ENCODE measurements at regions not wholly inside any gene's neighbourhood (a gene's known extent, or its start where the extent isn't known, plus 50 kb on each side); places are given as distances from the start of the nearest gene placed in this dataset.

DNA sequence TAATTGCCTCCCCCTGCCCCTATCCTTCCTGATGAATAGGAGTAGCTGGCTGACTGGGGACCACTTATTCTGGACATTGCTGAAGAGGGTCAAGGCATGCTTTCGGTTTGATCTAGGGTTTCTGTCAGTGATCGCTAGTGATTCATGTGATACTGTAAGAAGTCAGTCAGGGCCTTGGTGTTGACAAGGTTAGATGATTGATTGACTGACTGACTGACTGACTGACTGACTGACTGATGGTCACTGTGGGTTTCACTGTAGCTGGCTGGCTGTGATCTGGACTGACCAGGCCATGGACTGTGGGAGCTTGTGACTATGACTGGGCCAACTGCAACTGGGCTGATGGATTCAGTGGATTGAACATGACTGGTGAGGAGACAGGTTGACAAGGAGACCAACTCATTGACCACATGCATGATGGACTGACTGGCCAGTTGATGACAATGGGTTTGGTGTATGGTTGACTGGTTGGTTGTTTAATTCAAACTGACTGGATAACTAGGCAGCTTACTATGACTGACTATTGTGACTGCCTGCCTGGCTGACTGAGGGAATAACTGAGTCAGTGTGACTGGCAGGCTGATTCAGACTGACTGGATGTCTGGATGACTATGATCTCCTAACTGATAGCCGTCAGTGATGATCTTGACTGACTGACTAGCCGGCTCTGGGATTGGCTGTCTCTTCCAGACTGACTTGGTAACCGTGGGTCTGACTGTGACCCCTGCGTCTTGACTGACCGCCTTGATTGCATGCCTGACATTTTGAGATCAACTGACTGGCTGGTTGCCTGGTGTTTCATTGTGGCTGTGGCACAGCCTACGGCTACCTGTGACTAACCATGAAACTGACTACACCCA is 509.9 kb downstream of the SHQ1 start:
- peak; percentile 76 for DNase-seq

DNA sequence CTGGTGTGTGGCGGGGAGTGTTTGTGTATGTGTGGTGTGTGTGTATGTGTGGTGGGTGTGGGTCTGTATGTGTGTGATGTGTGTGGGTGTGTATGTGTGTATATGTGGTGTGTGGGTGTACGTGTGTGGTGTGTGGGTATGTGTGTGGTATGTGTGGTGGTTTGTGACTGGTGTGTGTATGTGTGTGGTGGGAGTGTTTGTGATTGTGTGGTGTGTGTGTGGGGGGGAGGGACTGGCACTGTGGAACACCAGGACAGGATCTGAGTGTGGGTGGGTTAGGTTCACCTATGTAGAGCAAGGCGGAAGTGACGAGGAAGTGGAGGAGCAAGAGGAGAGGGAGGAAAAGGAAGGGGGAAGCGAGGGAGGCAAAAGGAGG is 510.8 kb downstream of the SHQ1 start:
- DNase-seq, result peak; percentile 16

DNA sequence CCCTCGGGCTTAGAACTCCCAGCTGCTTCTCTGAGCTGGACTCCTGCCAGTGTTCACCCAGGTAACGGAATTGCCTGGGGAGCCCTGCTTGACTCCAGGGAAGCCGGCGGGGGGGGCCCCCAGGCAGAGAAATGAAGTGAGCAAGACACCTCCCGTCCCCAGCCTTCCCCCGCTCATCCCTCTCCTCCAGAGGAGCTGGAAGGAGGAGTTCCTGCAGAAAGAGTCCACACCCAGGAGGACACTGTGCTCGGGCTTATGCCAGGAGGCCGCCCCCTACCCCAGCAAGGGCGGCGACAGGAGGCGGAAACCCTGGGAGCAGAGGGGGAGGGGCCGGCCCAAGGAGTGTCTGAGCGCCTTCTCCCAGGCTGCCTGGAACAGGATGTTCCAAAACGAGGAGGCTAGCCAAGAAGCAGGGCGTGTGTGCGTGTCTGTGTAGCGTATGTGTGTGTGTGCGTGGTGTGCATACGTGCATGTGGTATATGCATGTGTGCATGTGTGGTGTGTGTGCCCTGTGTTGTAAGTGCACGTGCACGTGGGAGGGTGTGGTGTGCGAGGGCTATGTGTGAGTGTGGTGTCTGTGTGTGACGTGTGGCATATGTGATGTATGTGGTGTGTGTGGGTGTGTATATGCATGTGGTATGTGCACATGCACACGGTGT is 511.3 kb downstream of the SHQ1 start:
- DNase-seq, result no peak

DNA sequence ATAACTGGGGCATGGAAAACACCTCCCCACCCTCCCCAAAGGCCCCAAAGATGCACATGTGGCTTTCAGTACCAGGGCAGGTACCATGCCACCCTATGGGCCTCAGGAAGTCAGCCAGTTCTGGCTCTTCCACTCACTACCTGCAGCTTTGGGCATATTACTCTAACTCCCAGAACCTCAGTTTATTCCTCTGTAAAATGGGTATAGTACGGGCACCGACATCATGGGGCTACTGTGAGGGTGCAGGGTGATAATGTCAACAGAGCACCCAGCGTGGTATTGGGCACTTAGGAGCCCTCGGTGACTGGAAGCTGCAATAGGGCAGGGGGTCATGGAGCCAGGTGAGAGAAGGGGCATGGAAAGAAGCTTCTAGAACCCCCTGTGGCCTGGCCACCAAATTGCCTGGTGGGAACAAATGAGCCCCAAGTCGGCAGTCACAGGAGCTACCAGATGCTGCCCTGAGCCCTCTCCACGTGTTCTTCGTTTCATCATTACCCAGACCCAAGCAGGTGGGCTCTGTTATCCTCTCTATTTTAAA is 512.1 kb downstream of the SHQ1 start:
- DNase-seq, result no peak

DNA sequence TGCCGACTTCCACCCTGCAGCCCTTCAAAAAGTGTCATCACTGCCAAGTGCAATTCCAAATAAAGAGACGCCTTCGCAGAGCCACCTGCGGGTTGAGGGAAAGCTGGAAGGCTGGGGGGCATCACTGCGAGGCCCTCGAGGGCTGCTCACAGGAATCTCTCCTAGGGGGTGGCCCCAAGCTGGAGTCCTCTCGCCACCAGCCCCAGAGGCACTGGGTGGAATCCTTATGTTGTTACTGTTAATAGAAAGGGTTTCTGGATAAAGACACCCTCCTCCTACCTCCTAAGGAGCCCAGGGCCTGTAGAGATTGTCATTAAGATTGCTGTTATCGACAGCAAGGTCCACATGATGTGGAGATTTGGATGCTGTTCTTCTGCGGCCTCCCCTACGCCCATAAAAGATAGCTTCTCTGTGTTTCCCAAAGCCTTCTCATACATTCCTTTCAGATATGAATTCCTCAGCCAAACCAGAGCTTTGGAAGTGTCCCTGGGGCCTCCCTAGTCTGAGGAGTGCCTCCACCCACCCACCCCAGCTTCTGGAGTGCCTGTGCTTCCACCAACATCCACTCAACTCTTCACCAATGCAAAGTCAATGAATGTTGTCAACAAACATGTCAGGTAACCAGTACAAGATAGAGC is 512.7 kb downstream of the SHQ1 start:
- DNase-seq, result no peak

DNA sequence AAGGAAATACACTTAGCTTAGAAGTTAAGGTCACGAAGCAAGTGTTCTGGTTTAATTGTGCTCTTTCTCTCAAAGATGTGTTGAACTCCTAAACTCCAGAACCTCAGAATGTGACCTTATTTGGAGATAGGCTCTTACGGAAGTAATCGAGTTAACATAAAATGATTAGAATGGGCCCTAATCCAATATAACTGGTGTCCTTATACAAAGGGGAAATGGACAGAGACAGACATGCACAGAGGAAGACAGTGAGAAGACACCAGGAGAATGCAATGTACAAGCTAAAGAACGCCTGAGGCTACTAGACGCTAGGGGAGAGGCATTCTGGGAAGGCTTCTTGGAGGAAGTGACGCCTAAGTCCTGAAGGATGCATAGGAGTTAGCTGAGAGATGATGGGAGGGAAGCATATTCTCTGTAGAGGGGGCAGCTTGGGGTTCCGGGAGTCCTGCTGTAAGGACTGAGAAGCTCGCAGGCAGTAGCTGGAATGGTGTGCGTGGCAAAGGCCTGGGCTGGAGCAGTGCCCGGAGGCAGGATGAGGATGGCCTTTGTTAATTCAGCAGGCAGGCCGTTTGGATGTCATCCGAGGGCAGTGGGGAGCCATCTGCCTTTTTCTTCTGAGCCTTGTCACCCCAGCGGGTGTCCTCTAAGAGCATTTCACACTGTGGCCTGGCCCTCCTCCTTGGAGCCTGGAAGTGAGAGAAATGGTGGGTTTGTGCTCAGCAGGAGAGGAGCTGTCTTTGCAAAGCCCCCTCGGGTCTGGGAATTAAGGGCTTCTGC is 513.4 kb downstream of the SHQ1 start:
- DNase-seq, result no peak

DNA sequence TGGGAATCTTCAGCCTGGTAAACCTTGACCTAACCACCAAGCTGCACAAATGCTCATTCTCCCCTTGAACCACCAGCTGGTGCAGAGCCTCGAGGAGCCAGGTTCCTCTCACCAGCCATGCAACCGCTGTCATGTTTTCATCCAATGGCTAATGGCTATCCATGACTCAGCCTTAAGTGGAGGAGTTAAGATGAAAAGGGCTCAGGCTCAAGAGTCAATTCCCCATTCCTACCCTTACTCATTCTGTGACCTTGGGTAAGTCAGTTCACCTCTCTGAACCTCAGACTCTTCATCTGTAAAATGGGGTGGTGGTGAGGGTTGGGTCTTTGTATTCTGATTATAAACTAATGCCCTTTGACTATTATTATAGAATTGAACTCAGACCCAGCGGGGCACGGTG is 515.6 kb downstream of the SHQ1 start:
- no peak for DNase-seq

DNA sequence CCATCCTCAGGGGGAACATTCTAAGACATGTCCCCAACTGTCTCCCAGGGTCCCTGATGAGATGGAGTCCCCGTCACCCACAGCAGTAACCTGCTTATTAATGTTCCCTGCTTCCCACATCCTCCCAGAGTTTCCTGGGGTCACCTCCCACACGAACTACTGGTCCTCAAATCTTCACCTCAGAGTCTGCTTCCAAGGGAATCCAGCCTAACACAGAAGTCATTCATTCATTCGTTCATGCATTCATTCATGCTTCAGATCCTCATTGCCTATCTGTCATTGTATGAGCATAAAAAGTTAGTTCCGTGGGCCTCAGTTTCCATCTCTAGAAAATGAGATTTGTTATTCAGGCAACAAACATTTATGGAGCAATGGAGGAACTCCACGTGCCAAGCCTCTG is 516.2 kb downstream of the SHQ1 start:
- no peak for DNase-seq

DNA sequence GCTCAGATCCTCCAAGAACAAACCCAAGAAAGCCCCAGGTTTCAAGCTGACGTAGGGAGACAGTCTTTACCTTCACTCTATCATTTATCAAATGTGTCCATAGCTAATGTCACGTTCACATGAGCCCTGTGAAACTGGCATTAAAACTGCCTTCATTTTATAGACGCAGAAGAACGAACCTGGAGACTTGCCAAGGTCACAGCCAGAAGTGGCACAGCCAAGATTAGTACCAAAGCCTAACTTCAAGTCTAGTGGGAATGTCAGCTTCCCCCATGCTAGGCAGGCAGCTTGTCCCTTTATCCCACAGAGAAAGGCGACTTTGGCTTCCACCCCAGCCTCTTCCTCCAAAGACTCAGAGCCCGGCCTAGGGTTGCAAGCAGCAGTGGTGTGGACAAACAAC is 517.2 kb downstream of the SHQ1 start:
- no peak for DNase-seq

DNA sequence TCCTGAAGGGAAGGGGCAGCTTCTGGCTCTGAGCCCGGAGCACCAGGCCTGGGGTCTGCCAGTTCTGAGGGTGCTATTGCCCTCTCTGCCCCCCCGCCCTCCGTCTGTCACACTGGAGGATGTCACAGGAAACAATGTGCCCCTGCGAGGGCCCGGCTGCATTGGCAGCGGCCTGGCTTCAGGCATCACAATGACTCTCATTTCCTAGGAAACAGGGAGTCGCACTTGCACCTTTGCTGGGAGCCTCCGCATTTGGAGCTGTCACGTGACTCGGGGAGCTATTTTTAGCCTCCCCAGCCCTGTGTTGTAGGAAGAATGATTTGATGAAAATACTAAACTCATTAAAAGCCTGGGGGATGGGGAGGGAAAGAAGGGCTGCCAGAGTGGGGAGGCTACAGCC is 518.9 kb downstream of the SHQ1 start:
- no peak for DNase-seq

DNA sequence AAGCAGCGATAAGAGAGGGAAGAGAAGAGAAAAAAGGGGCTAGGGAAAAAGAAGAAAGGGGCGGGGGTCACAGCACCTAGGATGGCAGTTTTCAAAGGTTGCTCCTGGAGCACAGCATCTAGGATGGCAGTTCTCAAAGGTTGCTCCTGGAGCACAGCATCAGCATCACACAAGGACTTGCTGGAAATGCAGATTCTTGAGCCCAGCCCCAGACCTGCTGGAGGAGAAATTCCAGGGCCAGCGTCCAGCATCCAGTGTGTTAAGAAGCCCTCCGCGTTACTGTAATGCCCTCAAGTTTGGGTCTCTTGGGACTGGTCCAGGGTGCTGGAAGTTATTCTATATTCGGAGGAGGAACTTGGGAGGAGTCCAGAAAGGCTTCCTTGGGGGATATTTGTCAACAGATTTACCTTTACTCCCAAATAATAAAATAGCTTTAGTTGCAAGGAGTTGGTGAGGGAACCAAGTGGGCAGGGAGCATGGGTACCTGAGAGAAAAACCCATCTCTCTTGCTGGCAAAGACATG is 519.4 kb downstream of the SHQ1 start:
- DNase-seq, result no peak

DNA sequence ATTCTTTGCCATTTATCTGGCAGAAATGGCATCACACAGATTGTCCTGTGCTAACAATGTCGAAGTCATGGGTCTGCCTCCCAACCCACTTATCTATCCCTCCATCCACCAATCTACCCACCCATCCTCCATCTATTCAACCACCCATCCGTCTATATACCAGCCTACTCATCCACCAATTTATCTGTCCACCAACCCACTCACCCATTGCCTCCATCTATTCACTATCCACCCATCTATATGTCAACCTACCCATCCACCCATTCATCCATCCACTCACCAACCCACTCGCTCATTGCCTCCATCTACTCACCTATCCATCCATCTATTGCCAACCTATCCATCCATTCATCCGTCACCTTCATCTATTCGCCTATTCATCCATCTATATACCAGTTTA is 521.2 kb downstream of the SHQ1 start:
- DNase-seq, result no peak

DNA sequence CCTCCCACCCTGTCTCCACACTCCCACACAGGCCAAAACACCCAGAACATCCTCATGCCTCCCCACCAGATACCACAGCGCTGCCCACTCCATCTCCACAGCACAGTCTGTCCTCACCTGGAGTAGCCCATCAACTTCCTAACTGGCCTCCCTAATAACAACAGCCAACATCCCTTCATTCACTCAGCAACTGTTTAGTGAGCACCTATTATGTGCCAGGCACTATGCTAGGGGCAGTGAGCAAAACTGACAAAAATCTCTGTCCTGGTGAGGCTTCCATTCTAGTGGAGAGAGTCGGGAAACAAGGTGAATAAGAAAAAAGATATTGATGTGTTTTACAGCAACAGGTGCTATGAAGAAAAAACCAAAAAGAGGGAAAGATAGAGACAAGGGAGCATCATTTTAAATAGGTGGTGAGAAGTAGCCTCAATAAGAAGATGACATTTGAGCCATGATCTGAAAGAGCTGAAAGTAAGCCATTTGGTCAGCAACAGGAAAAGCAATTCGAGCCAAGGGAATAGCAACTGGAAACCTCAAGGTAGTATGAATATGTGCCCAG is 523.9 kb downstream of the SHQ1 start:
- no peak for DNase-seq

DNA sequence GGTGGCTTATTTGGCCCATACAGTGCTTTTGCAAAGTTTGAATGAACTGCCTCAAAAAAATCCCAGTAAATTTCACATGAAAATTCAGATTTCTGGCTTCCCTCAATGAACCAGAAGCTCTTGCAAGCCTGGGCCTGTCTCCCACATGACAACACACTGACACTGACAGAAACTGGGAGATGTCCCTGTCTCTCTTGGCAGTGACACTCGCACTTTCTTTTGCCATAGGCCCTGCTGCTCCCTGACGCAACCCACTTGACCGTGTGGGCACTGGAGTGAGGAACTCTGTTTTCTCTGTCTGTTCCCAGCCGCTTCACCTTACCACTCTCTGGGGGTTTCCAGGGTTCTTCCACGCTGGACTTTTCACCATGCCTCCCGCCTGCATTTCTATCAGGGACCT is 524.5 kb downstream of the SHQ1 start:
- DNase-seq, result no peak

DNA sequence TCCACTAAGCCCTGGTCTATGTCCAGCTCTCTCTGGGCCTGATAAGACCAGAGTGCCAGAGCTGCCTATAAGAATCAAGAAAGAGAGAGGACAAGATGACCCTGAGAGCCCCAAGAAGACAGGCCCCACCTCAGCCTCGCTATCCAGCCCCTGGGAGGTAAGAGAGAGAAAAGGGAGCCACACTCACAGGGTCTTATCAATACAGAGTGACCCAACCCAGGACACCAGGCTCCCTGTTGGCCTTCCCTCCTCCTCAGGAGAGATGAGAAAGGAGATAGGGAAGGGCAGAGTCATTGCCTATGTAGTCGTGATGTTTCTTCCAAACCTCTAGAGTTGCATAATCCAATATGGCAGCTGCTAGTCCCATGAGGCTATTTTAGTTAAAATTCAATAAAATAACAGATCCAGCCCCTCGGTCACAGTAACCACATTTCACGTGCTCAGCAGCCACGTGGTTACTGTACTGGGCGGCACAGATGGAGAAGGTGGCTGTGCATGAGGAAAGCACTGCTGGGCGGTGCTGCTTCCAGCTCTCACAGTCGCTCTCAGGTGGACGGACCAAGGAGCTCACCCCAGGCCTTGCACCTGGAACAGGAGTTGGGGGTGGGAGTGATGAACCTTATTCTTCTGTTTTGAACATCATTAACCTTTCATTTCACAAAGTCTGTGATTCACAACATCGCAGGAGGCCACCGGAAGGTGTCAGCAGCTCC is 525.8 kb downstream of the SHQ1 start:
- no peak for DNase-seq

DNA sequence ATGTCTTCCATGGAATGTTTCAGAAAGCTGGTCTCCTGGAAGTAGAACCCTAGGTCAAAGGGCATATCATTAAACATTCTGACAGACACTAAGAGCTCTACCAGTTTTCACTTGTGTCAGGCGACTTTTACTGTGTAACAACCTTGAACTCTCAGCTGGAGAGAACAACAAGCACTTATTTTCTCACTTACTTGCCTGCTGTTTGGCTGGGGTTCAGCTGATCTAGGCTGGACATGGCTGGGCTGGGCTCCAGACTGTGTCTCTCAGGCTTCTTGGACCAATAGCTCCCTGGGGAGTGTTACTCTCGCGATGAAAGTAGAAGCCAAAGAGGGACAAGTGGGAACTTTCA is 527.3 kb downstream of the SHQ1 start:
- no peak for DNase-seq

DNA sequence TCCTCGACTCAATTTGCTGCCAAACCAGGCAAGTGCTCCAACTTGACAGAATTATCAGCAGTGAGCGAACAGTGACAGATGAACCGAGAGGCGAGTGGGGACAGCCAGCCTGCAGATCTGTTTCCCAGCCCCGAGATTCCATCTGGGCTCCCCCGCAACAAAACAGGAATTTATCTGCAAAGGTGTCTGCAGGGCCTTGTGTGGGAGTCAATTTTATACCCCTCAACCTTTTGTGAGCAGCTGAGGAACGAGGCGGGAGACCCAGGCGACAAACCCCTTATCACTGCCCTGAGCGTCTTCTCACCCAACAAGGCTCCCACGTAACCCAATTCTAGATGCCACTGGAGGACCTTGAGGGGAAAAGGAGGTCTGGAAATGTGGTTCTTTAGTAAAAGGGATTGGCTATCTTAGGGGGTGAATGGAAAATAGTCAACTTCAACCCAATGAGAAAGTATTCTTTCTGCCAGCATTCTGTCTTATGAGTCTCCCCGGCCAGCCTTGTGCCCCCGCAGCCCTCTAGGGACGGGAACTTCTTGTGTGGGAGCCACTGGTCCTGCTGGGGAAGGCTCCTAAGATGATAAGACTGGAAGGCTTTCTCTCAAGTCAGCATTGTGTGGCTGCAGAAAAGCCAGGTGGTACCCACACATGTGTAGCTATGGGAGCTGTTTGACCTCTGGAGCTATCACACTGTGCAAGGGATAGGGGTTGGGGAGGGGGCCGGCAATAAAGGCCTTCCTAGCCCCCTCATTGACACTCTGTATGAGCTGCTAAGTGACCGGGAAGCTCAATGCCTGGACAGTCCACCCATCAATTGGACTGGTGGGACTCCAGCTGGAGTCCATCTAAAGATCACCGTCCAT is 527.9 kb downstream of the SHQ1 start:
- no peak for DNase-seq

DNA sequence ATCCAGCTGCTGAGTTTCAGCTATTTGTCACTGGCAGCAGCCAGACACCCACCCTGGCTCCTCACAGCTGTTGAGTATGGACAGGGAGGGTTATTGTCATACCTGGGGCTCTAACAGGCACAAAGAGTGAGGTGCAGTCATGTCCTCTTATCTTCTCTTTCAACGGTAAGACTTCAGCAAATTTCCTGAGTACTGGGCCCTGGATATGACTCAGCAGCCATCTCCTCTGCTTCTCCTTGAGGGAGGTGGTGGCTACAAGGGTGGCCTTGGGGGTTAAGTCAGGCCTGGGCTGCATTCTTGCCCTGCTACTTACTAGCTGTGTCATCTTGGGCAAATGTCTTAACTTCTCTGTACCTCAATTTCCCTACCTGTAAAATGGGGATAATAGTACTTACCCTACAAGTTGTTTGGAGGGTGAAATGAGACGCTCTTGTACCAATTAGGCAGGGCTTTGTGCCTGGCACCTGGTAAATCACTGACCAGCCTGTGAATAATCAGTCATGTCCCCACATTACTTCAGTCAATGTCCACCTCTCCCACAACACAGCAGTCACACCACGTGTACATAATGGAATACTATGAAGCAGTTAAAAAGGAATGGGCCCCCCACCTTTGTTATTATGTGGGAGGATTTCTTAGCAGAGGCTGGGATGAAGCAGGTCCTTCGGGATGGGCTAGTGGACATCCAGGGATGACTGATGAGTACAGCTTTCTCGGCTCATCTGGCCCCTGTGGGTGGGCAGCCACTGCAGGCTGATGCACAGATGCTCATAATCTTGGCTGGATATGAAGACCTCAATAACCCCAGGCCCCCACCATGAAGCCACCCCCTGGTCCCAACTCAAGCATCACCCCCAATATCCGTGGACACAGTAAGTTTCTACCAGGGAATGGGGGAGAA is 528.8 kb downstream of the SHQ1 start:
- DNase-seq, result no peak

DNA sequence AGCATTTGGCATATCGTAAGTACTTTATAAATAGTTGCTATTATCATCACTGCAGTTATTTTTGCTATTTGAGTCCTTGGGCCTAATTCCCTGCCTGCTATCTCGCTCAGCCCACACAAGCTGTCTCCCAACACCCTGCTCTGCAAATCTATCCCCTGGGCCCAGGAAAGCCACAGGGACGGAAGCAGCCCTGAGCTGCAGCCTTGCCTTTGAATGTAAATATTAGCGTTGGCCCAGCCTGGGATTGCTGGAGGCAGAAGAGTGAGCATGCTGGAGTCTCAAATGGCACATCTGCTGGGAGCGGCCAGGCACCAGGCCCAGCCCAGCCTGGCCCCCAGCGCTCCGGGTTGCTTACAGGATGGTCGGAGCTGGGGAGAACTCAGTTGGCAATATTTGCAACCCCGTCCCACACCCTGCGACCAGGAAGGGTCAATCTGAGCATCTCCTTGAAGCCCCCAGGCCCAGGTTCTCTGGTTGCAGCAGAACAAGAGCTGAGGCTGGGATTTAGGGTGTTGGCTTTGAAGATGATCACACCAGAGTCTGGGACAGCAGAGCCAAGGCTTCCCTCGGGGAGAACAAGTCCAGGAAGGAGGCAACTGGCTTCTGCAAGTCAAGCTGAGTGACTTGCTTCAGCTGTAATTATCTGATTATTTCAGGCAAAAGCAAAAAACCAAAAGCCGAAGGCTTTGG is 529.6 kb downstream of the SHQ1 start:
- DNase-seq, result no peak
